Testis (tissue), 2 donors: ENCODE measurements at regions not wholly inside any gene's neighbourhood (a gene's known extent, or its start where the extent isn't known, plus 50 kb on each side); places are given as distances from the start of the nearest gene placed in this dataset.

Source experiments
- CTCF ChIP-seq, 3 experiments: fragments of 450-650 bp in 2 of 3; fragments of 200-600 bp in 1 of 3; sonication (generic) in 1 of 3; IDR thresholded peaks; one replicate each; pipeline ENCODE4 v1.5.1; 2016 to 2019; ENCODE audit warnings: antibody characterized with exemption in 3 of 3, mild to moderate bottlenecking in 2 of 3, moderate library complexity in 1 of 3
- POLR2A ChIP-seq: fragments of 450-650 bp; IDR thresholded peaks from one replicate; pipeline ENCODE4 v1.6.1; 2017; ENCODE audit warnings: antibody characterized with exemption, mild to moderate bottlenecking, moderate library complexity

GRCh38 chr21:28827422-28827821, 165.3 kb downstream of the LTN1 start:
- TF ChIP-seq CTCF (IDR thresholded peaks at IDR 0.05) = no peak
- TF ChIP-seq POLR2A = no peak
